ENCODE measurements at regions not wholly inside any gene's neighbourhood (a gene's known extent, or its start where the extent isn't known, plus 50 kb on each side); places are given as distances from the start of the nearest gene placed in this dataset.

- no peaks in the 10 kb centered on the region for H3K4me1 ChIP-seq (ENCODE audit: insufficient read depth, low read length, poor library complexity, severe bottlenecking)
- TF ChIP-seq EZH2phosphoT487 (IDR thresholded peaks at IDR 0.05; ENCODE audit: borderline replicate concordance, low read depth, low read length) = no peak
- TF ChIP-seq, protein P1, sequence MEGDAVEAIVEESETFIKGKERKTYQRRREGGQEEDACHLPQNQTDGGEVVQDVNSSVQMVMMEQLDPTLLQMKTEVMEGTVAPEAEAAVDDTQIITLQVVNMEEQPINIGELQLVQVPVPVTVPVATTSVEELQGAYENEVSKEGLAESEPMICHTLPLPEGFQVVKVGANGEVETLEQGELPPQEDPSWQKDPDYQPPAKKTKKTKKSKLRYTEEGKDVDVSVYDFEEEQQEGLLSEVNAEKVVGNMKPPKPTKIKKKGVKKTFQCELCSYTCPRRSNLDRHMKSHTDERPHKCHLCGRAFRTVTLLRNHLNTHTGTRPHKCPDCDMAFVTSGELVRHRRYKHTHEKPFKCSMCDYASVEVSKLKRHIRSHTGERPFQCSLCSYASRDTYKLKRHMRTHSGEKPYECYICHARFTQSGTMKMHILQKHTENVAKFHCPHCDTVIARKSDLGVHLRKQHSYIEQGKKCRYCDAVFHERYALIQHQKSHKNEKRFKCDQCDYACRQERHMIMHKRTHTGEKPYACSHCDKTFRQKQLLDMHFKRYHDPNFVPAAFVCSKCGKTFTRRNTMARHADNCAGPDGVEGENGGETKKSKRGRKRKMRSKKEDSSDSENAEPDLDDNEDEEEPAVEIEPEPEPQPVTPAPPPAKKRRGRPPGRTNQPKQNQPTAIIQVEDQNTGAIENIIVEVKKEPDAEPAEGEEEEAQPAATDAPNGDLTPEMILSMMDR (conservative IDR thresholded peaks at IDR 0.05; ENCODE audit: low read length) = no peak
- peaks cover 8% of the 10 kb centered on the region for H3K9me3 ChIP-seq (ENCODE audit: low read length)
- CTCF ChIA-PET (ENCODE audit: unreplicated experiment) = interaction anchor here (0.6 kb wide), 1 partner anchor 68 kb away, joined by 3 read pairs; no protein-coding TSS in a partner anchor
- H3K79me2 ChIP-seq (ENCODE audit: insufficient read depth, low read depth, low read length) = no peaks in the 10 kb centered on the region
- no peak overlapping the region for H3K4me3 ChIP-seq (ENCODE audit: low read depth, low read length, poor library complexity, severe bottlenecking)
- no TSS peak for BruUV-seq (replicated peaks)
- H3K27ac ChIP-seq (ENCODE audit: low read depth, low read length, poor library complexity, severe bottlenecking) = no peak overlapping the region
- H2AFZ ChIP-seq (ENCODE audit: low read length) = no peak overlapping the region
- intact Hi-C loops (cut with micrococcal nuclease; ENCODE audit: unreplicated experiment) = no loop called here
- no peaks in the 10 kb centered on the region for H3K9me2 ChIP-seq (ENCODE audit: insufficient read depth, low read length)
- POLR2A ChIA-PET = no interaction called here
- H4K20me1 ChIP-seq (ENCODE audit: insufficient read depth, low read length) = no peaks in the 10 kb centered on the region
- H3K36me3 ChIP-seq (ENCODE audit: insufficient read depth, low read length) = no peaks in the 10 kb centered on the region
- no peak for DNase-seq (ENCODE audit: low spot score)
- H3K4me2 ChIP-seq (ENCODE audit: low read length) = no peak overlapping the region
Observed at GRCh38 chr3:13174011-13174802, 101.0 kb upstream of the IQSEC1 start.

GRCh38 chr3:13173186-13173585, 100.0 kb upstream of the IQSEC1 start:
- H2AFZ ChIP-seq (ENCODE audit: low read length) = no peak overlapping the region
- no peaks in the 10 kb centered on the region for H3K9me3 ChIP-seq (ENCODE audit: low read length)
- no peaks in the 10 kb centered on the region for H4K20me1 ChIP-seq (ENCODE audit: insufficient read depth, low read length)
- no peaks in the 10 kb centered on the region for H3K79me2 ChIP-seq (ENCODE audit: insufficient read depth, low read depth, low read length)
- no TSS peak for BruUV-seq (replicated peaks)
- ChIA-PET POLR2A (no interaction called here), CTCF (ENCODE audit: unreplicated experiment) (no interaction called here)
- no peaks in the 10 kb centered on the region for H3K36me3 ChIP-seq (ENCODE audit: insufficient read depth, low read length)
- no peak for TF ChIP-seq EZH2phosphoT487 (IDR thresholded peaks at IDR 0.05; ENCODE audit: borderline replicate concordance, low read depth, low read length)
- TF ChIP-seq, protein P1 (conservative IDR thresholded peaks at IDR 0.05; ENCODE audit: low read length) = no peak
- H3K4me3 ChIP-seq (ENCODE audit: low read depth, low read length, poor library complexity, severe bottlenecking) = no peak overlapping the region
- H3K27ac ChIP-seq (ENCODE audit: low read depth, low read length, poor library complexity, severe bottlenecking) = no peak overlapping the region
- H3K4me1 ChIP-seq (ENCODE audit: insufficient read depth, low read length, poor library complexity, severe bottlenecking) = no peaks in the 10 kb centered on the region
- intact Hi-C loops (cut with micrococcal nuclease; ENCODE audit: unreplicated experiment) = no loop called here
- no peaks in the 10 kb centered on the region for H3K9me2 ChIP-seq (ENCODE audit: insufficient read depth, low read length)
- no peak for DNase-seq (ENCODE audit: low spot score)
- H3K4me2 ChIP-seq (ENCODE audit: low read length) = no peak overlapping the region

GRCh38 chr3:13172644-13173013, 99.4 kb upstream of the IQSEC1 start:
- ChIA-PET CTCF (ENCODE audit: unreplicated experiment) (no interaction called here), POLR2A (interaction anchor here (0.5 kb wide), 1 partner anchor 352 kb away, joined by 4 read pairs; no protein-coding TSS in a partner anchor)
- Histone ChIP-seq H3K4me3 (ENCODE audit: low read depth, low read length, poor library complexity, severe bottlenecking) (no peak overlapping the region), H2AFZ (ENCODE audit: low read length) (no peak overlapping the region), H3K79me2 (ENCODE audit: insufficient read depth, low read depth, low read length) (no peaks in the 10 kb centered on the region), H3K27ac (ENCODE audit: low read depth, low read length, poor library complexity, severe bottlenecking) (no peak overlapping the region), H3K4me1 (ENCODE audit: insufficient read depth, low read length, poor library complexity, severe bottlenecking) (no peaks in the 10 kb centered on the region), H4K20me1 (ENCODE audit: insufficient read depth, low read length) (no peaks in the 10 kb centered on the region), H3K9me3 (ENCODE audit: low read length) (no peaks in the 10 kb centered on the region), H3K36me3 (ENCODE audit: insufficient read depth, low read length) (no peaks in the 10 kb centered on the region), H3K4me2 (ENCODE audit: low read length) (no peak overlapping the region), H3K9me2 (ENCODE audit: insufficient read depth, low read length) (no peaks in the 10 kb centered on the region)
- DNase-seq (ENCODE audit: low spot score) = no peak
- intact Hi-C loops (cut with micrococcal nuclease; ENCODE audit: unreplicated experiment) = no loop called here
- TF ChIP-seq EZH2phosphoT487 (IDR thresholded peaks at IDR 0.05; ENCODE audit: borderline replicate concordance, low read depth, low read length) = no peak
- TF ChIP-seq, protein P1 (conservative IDR thresholded peaks at IDR 0.05; ENCODE audit: low read length) = no peak
- BruUV-seq (replicated peaks) = no TSS peak

All from OCI-LY7 (cell line).